GM12878 (cell line): ENCODE measurements at regions not wholly inside any gene's neighbourhood (a gene's known extent, or its start where the extent isn't known, plus 50 kb on each side); places are given as distances from the start of the nearest gene placed in this dataset.
"Not testable (repeated sequence)": the region's sequence is repeated elsewhere in the genome, so short reads cannot be mapped to it uniquely, and the experiment has no call there.

ENCODE experiments used
- ATAC-seq: fragments of 200-7000 bp; cut with Tn5 transposase; 3 replicates; pipeline ENCODE4 v1.9.1; 2020; ENCODE audit warnings: mild to moderate bottlenecking, moderate library complexity
- BruUV-seq: library from RNA; stranded (reverse); fragments of 400-500 nt; replicated peaks from 2 replicates; lab custom pipeline; 2021; lab: Mats Ljungman, UMichigan
- CTCF ChIA-PET: fragments of 300-600 bp; sonication (Branson Sonifier 250); formaldehyde crosslinking; extraction: SDS; loops from one replicate; lab custom pipeline; 2021; ENCODE audit warnings: inconsistent platforms; lab: Yijun Ruan, JAX
- POLR2A ChIA-PET: fragments of 350-600 bp; formaldehyde crosslinking; extraction: SDS; loops from one replicate; lab custom pipeline; 2021; ENCODE audit warnings: inconsistent platforms; lab: Charles Lee
- RAD21 ChIA-PET: fragments of 300-600 bp; sonication (Branson Sonifier 250); formaldehyde crosslinking; loops from one replicate; lab custom pipeline; 2023; ENCODE audit warnings: antibody characterized with exemption; ENCODE audit not compliant: unreplicated experiment; lab: Charles Lee
- SMC1A ChIA-PET: fragments of 300-600 bp; sonication (Branson Sonifier 250); formaldehyde crosslinking; loops from one replicate; lab custom pipeline; 2023; ENCODE audit not compliant: unreplicated experiment, uncharacterized antibody; lab: Charles Lee
- DNase-seq: peaks from one replicate; pipeline ENCODE4 v3.0.0-alpha.2; 2011; ENCODE audit warnings: low read depth, low spot score
- FAIRE-seq: peaks from 3 replicates; lab custom pipeline; 2011; peaks lifted over from hg19 to GRCh38; lab: Jason Lieb, UNC
- H2AFZ ChIP-seq: 2 replicates; pipeline ENCODE4 v1.6.0; 2011; ENCODE audit warnings: low read depth, low read length, control low read depth; ENCODE audit not compliant: control insufficient read depth
- H3K27ac ChIP-seq: 2 replicates; pipeline ENCODE4 v1.5.1; 2011; ENCODE audit warnings: control low read depth; ENCODE audit not compliant: control insufficient read depth, insufficient read depth
- H3K27me3 ChIP-seq, 2 experiments: replicated peaks in 1 of 2; 2 replicates each; pipeline versions ENCODE4 v1.6.0 to v1.6.1; 2011; ENCODE audit warnings: low read length in 1 of 2; ENCODE audit not compliant: control insufficient read depth in 2 of 2, insufficient read depth in 2 of 2
- H3K36me3 ChIP-seq, 2 experiments: 2 replicates each; pipeline ENCODE4 v1.5.1; 2011; ENCODE audit warnings: low read length in 1 of 2; ENCODE audit not compliant: control insufficient read depth in 2 of 2, insufficient read depth in 2 of 2
- H3K4me1 ChIP-seq: 2 replicates; pipeline ENCODE4 v1.6.1; 2011; ENCODE audit warnings: mild to moderate bottlenecking, low read length, moderate library complexity, mixed read lengths; ENCODE audit not compliant: control insufficient read depth, insufficient read depth
- H3K4me2 ChIP-seq: 2 replicates; pipeline ENCODE4 v1.6.0; 2011; ENCODE audit warnings: control low read depth; ENCODE audit not compliant: control insufficient read depth, insufficient read depth
- H3K4me3 ChIP-seq: fragments of 200-600 bp; sonication (generic); 2 replicates; pipeline ENCODE4 v1.5.1; 2016
- H3K79me2 ChIP-seq: 2 replicates; pipeline ENCODE4 v1.6.0; 2011; ENCODE audit warnings: low read length; ENCODE audit not compliant: control insufficient read depth, insufficient read depth
- H3K9ac ChIP-seq: 2 replicates; pipeline ENCODE4 v1.8.0; 2011; ENCODE audit warnings: low read length, control low read depth, mixed read lengths; ENCODE audit not compliant: control insufficient read depth, insufficient read depth
- H3K9me3 ChIP-seq: replicated peaks from 3 replicates; pipeline ENCODE4 v1.5.1; 2011; ENCODE audit warnings: mild to moderate bottlenecking, low read length; ENCODE audit not compliant: control insufficient read depth, insufficient read depth
- H4K20me1 ChIP-seq: 2 replicates; pipeline ENCODE4 v1.6.0; 2011; ENCODE audit not compliant: control insufficient read depth, insufficient read depth
- BMI1 ChIP-seq: fragments of 450-650 bp; IDR thresholded peaks from 2 replicates; pipeline ENCODE4 v1.6.1; 2016; ENCODE audit warnings: mild to moderate bottlenecking, moderate library complexity, borderline replicate concordance
- CHD2 ChIP-seq: IDR thresholded peaks from 2 replicates; pipeline ENCODE4 v1.6.1; 2011; ENCODE audit warnings: low read depth, low read length, improper control_type of control experiment, borderline replicate concordance
- POU2F2 ChIP-seq: IDR thresholded peaks from 3 replicates; pipeline ENCODE4 v1.6.1; 2011; ENCODE audit warnings: low read depth, mild to moderate bottlenecking, low read length, borderline replicate concordance
- RBBP5 ChIP-seq: fragments of 200-600 bp; sonication (generic); conservative IDR thresholded peaks from 2 replicates; pipeline ENCODE4 v1.6.1; 2016
- ZBTB33 ChIP-seq: fragments of 450-650 bp; IDR thresholded peaks from 2 replicates; pipeline ENCODE4 v1.6.1; 2017; ENCODE audit warnings: mild to moderate bottlenecking
- WGBS: methylation state at CpG from one replicate; pipeline ENCODE4 v1.1.6; 2016; ENCODE audit warnings: low lambda C conversion rate; ENCODE audit not compliant: insufficient replicate concordance, insufficient coverage; ENCODE audit errors: missing lambda C conversion rate; 5-methylcytosine and 5-hydroxymethylcytosine counted together
- in situ Hi-C: fragments of 300-500 bp; cut with MboI; formaldehyde crosslinking; loops from 9 replicates; pipeline ENCODE4 v1.14.3; 2018; ENCODE audit warnings: mixed read lengths
- intact Hi-C: fragments of 100-400 bp; cut with micrococcal nuclease; formaldehyde crosslinking; loops from one replicate; pipeline ENCODE4 v1.14.2; 2022; ENCODE audit not compliant: unreplicated experiment

- no peak for FAIRE-seq
- SMC1A ChIA-PET = no interaction called here
- intact Hi-C loops = no loop called here
Measured at GRCh38 chr15:75775296-75776064, 62.8 kb upstream of the CSPG4 start.

GRCh38 chr15:75773974-75774373 is 61.3 kb upstream of the CSPG4 start:
- CTCF ChIA-PET, POLR2A ChIA-PET, RAD21 ChIA-PET, H4K20me1 ChIP-seq, H3K9ac ChIP-seq, intact Hi-C loops, H3K9me3 ChIP-seq, SMC1A ChIA-PET, H2AFZ ChIP-seq, H3K27ac ChIP-seq, H3K4me1 ChIP-seq, H3K4me2 ChIP-seq, in situ Hi-C loops, BruUV-seq, FAIRE-seq, H3K4me3 ChIP-seq, ATAC-seq, H3K36me3 ChIP-seq, H3K79me2 ChIP-seq, H3K27me3 ChIP-seq, DNase-seq: not testable (repeated sequence)
- WGBS = 89% methylated on average over 3 of the region's 3 CpGs

More at GRCh38 chr15:75775296-75776064, 62.8 kb upstream of the CSPG4 start:
- Histone ChIP-seq H3K27ac (no peak overlapping the region), H3K9me3 (no peaks in the 10 kb centered on the region), H2AFZ (no peak overlapping the region), H3K79me2 (no peaks in the 10 kb centered on the region), H3K4me1 (no peaks in the 10 kb centered on the region), H4K20me1 (no peaks in the 10 kb centered on the region), H3K4me2 (no peak overlapping the region), H3K9ac (no peak overlapping the region), H3K4me3 (no peak overlapping the region), H3K36me3 (no peaks in the 10 kb centered on the region), H3K27me3 (no peaks in the 10 kb centered on the region)
- DNase-seq = no peak
- no peak for ATAC-seq
- CTCF ChIA-PET = no interaction called here
- 36% methylated on average over 9 of the region's 9 CpGs for WGBS
- BruUV-seq = no TSS peak
- RAD21 ChIA-PET = no interaction called here
- in situ Hi-C loops = no loop called here
- no peak for TF ChIP-seq POU2F2
- TF ChIP-seq CHD2 = no peak
- no peak for TF ChIP-seq ZBTB33
- no peak for TF ChIP-seq RBBP5
- no peak for TF ChIP-seq BMI1
- POLR2A ChIA-PET = interaction anchor here (0.6 kb wide), 1 partner anchor 806 kb away, joined by 6 read pairs; no protein-coding TSS in a partner anchor

- ATAC-seq, DNase-seq, SMC1A ChIA-PET, in situ Hi-C loops, H3K4me2 ChIP-seq, H4K20me1 ChIP-seq, POLR2A ChIA-PET, BruUV-seq, FAIRE-seq, intact Hi-C loops, H3K36me3 ChIP-seq, H3K27ac ChIP-seq, H3K9me3 ChIP-seq, H2AFZ ChIP-seq, H3K9ac ChIP-seq, H3K4me1 ChIP-seq, H3K79me2 ChIP-seq, H3K27me3 ChIP-seq, H3K4me3 ChIP-seq, RAD21 ChIA-PET: not testable (repeated sequence)
- CTCF ChIA-PET = interaction anchor here (1.0 to 1.2 kb wide), 2 partner anchors 33 to 368 kb away, joined by 3 read pairs; no protein-coding TSS in a partner anchor
- 28% methylated on average over 2 of the region's 2 CpGs for WGBS
Measured at GRCh38 chr15:75771054-75771453, 58.4 kb upstream of the CSPG4 start.
